ENCODE measurements at regions not wholly inside any gene's neighbourhood (a gene's known extent, or its start where the extent isn't known, plus 50 kb on each side); places are given as distances from the start of the nearest gene placed in this dataset.
"Not testable (repeated sequence)": the region's sequence is repeated elsewhere in the genome, so short reads cannot be mapped to it uniquely, and the experiment has no call there.

GRCh38 chr12:27133022-27133590 is 50.7 kb upstream of the C12orf71 start:
- no peak for FAIRE-seq

- FAIRE-seq: no peak
Observed at GRCh38 chr12:27140478-27140969, 58.1 kb upstream of the C12orf71 start.

- peak; percentile 85 for FAIRE-seq
Observed at GRCh38 chr12:27142101-27142721, 59.8 kb upstream of the C12orf71 start.

GRCh38 chr12:27143256-27144069 is 61.1 kb upstream of the C12orf71 start:
- FAIRE-seq: no peak

GRCh38 chr12:27145725-27146124 is 63.3 kb upstream of the C12orf71 start:
- not testable (repeated sequence) for FAIRE-seq

- FAIRE-seq: no peak
Observed at GRCh38 chr12:27148373-27148772, 66.0 kb upstream of the C12orf71 start.

GRCh38 chr12:27148791-27149190 is 66.4 kb upstream of the C12orf71 start:
- no peak for FAIRE-seq

- FAIRE-seq: no peak
Observed at GRCh38 chr12:27151479-27151878, 69.1 kb upstream of the C12orf71 start.

- no peak for FAIRE-seq
Observed at GRCh38 chr12:27158297-27158696, 75.9 kb upstream of the C12orf71 start.

- no peak for FAIRE-seq
Observed at GRCh38 chr12:27161458-27162228, 79.3 kb upstream of the C12orf71 start.

GRCh38 chr12:27162229-27162537 is 79.8 kb upstream of the C12orf71 start:
- FAIRE-seq: no peak

- no peak for FAIRE-seq
Observed at GRCh38 chr12:27163048-27163715, 80.8 kb upstream of the C12orf71 start.

- FAIRE-seq: no peak
Observed at GRCh38 chr12:27163894-27164293, 80.2 kb upstream of the STK38L start.

GRCh38 chr12:27164330-27165040 is 79.6 kb upstream of the STK38L start:
- no peak for FAIRE-seq

- FAIRE-seq: not testable (repeated sequence)
Observed at GRCh38 chr12:27165958-27166357, 78.1 kb upstream of the STK38L start.

GRCh38 chr12:27171494-27171893 is 72.6 kb upstream of the STK38L start:
- FAIRE-seq: not testable (repeated sequence)

GRCh38 chr12:27176765-27177164 is 67.3 kb upstream of the STK38L start:
- FAIRE-seq: no peak

- FAIRE-seq: no peak
Observed at GRCh38 chr12:27177706-27178105, 66.4 kb upstream of the STK38L start.

GRCh38 chr12:27178255-27178654 is 65.8 kb upstream of the STK38L start:
- FAIRE-seq: no peak

GRCh38 chr12:27178723-27179399 is 65.2 kb upstream of the STK38L start:
- no peak for FAIRE-seq
